IMR-90 (cell line): ENCODE measurements at regions not wholly inside any gene's neighbourhood (a gene's known extent, or its start where the extent isn't known, plus 50 kb on each side); places are given as distances from the start of the nearest gene placed in this dataset.

Experiments
- ATAC-seq: fragments of 200-7000 bp; cut with Tn5 transposase; 2 replicates; pipeline ENCODE4 v1.9.1; 2020; ENCODE audit warnings: low read depth, mild to moderate bottlenecking, moderate library complexity
- BruUV-seq: library from RNA; stranded (reverse); fragments of 400-500 nt; replicated peaks from 2 replicates; lab custom pipeline; 2021; lab: Mats Ljungman, UMichigan
- CTCF ChIA-PET: fragments of 300-600 bp; formaldehyde crosslinking; extraction: SDS; loops from one replicate; lab custom pipeline; 2021; ENCODE audit warnings: antibody characterized with exemption; lab: Yijun Ruan, JAX
- POLR2A ChIA-PET: fragments of 300-600 bp; sonication (Branson Sonifier 250); formaldehyde crosslinking; loops from one replicate; lab custom pipeline; 2022; ENCODE audit warnings: antibody characterized with exemption; ENCODE audit not compliant: unreplicated experiment; lab: Charles Lee
- DNase-seq: peaks from one replicate; pipeline ENCODE4 v3.0.0; 2013
- H2AFZ ChIP-seq: replicated peaks from 2 replicates; pipeline ENCODE3; 2013; ENCODE audit warnings: low read length, mild to moderate bottlenecking; ENCODE audit not compliant: poor library complexity
- H2AK5ac ChIP-seq: 2 replicates; pipeline ENCODE4 v1.6.1; 2013; ENCODE audit warnings: low read depth, low read length, inconsistent platforms
- H2AK9ac ChIP-seq: replicated peaks from 2 replicates; pipeline ENCODE3; 2013; ENCODE audit warnings: mild to moderate bottlenecking, low read depth, low read length, moderate library complexity; ENCODE audit not compliant: poor library complexity
- H2BK120ac ChIP-seq: 2 replicates; pipeline ENCODE4 v1.6.1; 2013; ENCODE audit warnings: low read depth, low read length, inconsistent platforms
- H2BK15ac ChIP-seq: 3 replicates; pipeline ENCODE4 v1.6.1; 2013; ENCODE audit warnings: low read depth, low read length, inconsistent platforms
- H2BK20ac ChIP-seq: 2 replicates; pipeline ENCODE4 v1.6.1; 2013; ENCODE audit warnings: low read depth, mild to moderate bottlenecking, inconsistent platforms, low read length, moderate library complexity
- H2BK5ac ChIP-seq: 2 replicates; pipeline ENCODE4 v1.6.1; 2013; ENCODE audit warnings: mild to moderate bottlenecking, low read depth, low read length, inconsistent platforms; ENCODE audit not compliant: poor library complexity, severe bottlenecking
- H3K14ac ChIP-seq: replicated peaks from 2 replicates; pipeline ENCODE4 v1.6.1; 2013; ENCODE audit warnings: low read depth, low read length, inconsistent platforms
- H3K18ac ChIP-seq: 2 replicates; pipeline ENCODE4 v1.6.1; 2013; ENCODE audit warnings: low read depth, low read length, control low read depth
- H3K23ac ChIP-seq: 2 replicates; pipeline ENCODE4 v1.6.1; 2013; ENCODE audit warnings: low read depth, low read length, inconsistent platforms
- H3K27ac ChIP-seq: 2 replicates; pipeline ENCODE4 v1.5.1; 2013; ENCODE audit warnings: mild to moderate bottlenecking, control low read depth, low read length; ENCODE audit not compliant: insufficient read depth
- H3K27me3 ChIP-seq: 2 replicates; pipeline ENCODE4 v1.6.1; 2013; ENCODE audit warnings: low read length; ENCODE audit not compliant: control insufficient read depth, insufficient read depth
- H3K36me3 ChIP-seq: 2 replicates; pipeline ENCODE4 v1.6.1; 2013; ENCODE audit warnings: low read length, mixed read lengths; ENCODE audit not compliant: control insufficient read depth, insufficient read depth
- H3K4ac ChIP-seq: 2 replicates; pipeline ENCODE4 v1.6.1; 2013; ENCODE audit warnings: low read depth, low read length, inconsistent platforms
- H3K4me1 ChIP-seq: 2 replicates; pipeline ENCODE4 v1.6.1; 2013; ENCODE audit warnings: low read length, mixed read lengths; ENCODE audit not compliant: control insufficient read depth, insufficient read depth
- H3K4me2 ChIP-seq: 2 replicates; pipeline ENCODE4 v1.6.1; 2013; ENCODE audit warnings: low read depth, mild to moderate bottlenecking, control low read depth, low read length, moderate library complexity
- H3K4me3 ChIP-seq: 2 replicates; pipeline ENCODE4 v1.5.1; 2013; ENCODE audit warnings: low read depth, mild to moderate bottlenecking, control low read depth, low read length, moderate library complexity; ENCODE audit not compliant: insufficient read depth
- H3K56ac ChIP-seq: 2 replicates; pipeline ENCODE4 v1.6.1; 2013; ENCODE audit warnings: low read length, inconsistent platforms; ENCODE audit not compliant: insufficient read depth; ENCODE audit errors: extremely low read depth
- H3K79me1 ChIP-seq, 2 experiments: 2 replicates each; pipeline ENCODE4 v1.6.1; 2013; ENCODE audit warnings: low read length in 2 of 2, inconsistent platforms in 1 of 2, low read depth in 1 of 2
- H3K9ac ChIP-seq: 2 replicates; pipeline ENCODE4 v1.6.1; 2013; ENCODE audit warnings: low read depth, low read length, control low read depth
- H3K9me1 ChIP-seq: 2 replicates; pipeline ENCODE4 v1.6.1; 2013; ENCODE audit warnings: low read length, inconsistent platforms; ENCODE audit not compliant: insufficient read depth
- H3K9me3 ChIP-seq: 2 replicates; pipeline ENCODE4 v1.6.1; 2013; ENCODE audit warnings: low read length; ENCODE audit not compliant: control insufficient read depth, insufficient read depth
- H4K20me1 ChIP-seq: 2 replicates; pipeline ENCODE4 v1.6.1; 2013; ENCODE audit warnings: low read length, inconsistent platforms; ENCODE audit not compliant: insufficient read depth
- H4K5ac ChIP-seq: 2 replicates; pipeline ENCODE4 v1.6.1; 2013; ENCODE audit warnings: mild to moderate bottlenecking, low read depth, low read length, control low read depth
- H4K8ac ChIP-seq, 2 experiments: 2 replicates each; pipeline ENCODE4 v1.6.1; 2013; ENCODE audit warnings: low read depth in 2 of 2, low read length in 2 of 2, control low read depth in 1 of 2, inconsistent platforms in 1 of 2
- H4K91ac ChIP-seq: 2 replicates; pipeline ENCODE4 v1.6.1; 2013; ENCODE audit warnings: low read depth, low read length, inconsistent platforms; ENCODE audit not compliant: insufficient read depth
- BHLHE40 ChIP-seq: fragments of 150-350 bp; IDR thresholded peaks from 2 replicates; pipeline ENCODE4 v1.6.1; 2016; ENCODE audit warnings: mild to moderate bottlenecking, low read depth, low read length
- CEBPB ChIP-seq: IDR thresholded peaks from 2 replicates; pipeline ENCODE4 v1.6.1; 2012; ENCODE audit warnings: low read depth, low read length, improper control_type of control experiment
- CHD1 ChIP-seq: IDR thresholded peaks from 2 replicates; pipeline ENCODE4 v1.6.1; 2012; ENCODE audit warnings: low read depth, low read length, improper control_type of control experiment
- CTCF ChIP-seq: conservative IDR thresholded peaks from 2 replicates; pipeline ENCODE4 v1.5.1; 2012; ENCODE audit warnings: mild to moderate bottlenecking, low read depth, low read length, improper control_type of control experiment
- ELK1 ChIP-seq: fragments of 150-350 bp; IDR thresholded peaks from 2 replicates; pipeline ENCODE4 v1.6.1; 2016; ENCODE audit warnings: low read depth, mild to moderate bottlenecking, low read length, moderate library complexity, borderline replicate concordance
- FOS ChIP-seq: fragments of 150-350 bp; IDR thresholded peaks from 2 replicates; pipeline ENCODE4 v1.6.1; 2016; ENCODE audit warnings: low read depth, low read length
- MAFK ChIP-seq: IDR thresholded peaks from 2 replicates; pipeline ENCODE4 v1.6.1; 2012; ENCODE audit warnings: low read depth, low read length, improper control_type of control experiment
- MAZ ChIP-seq: IDR thresholded peaks from 2 replicates; pipeline ENCODE4 v1.6.1; 2012; ENCODE audit warnings: low read depth, mild to moderate bottlenecking, low read length, improper control_type of control experiment, moderate library complexity, borderline replicate concordance
- MXI1 ChIP-seq: IDR thresholded peaks from 2 replicates; pipeline ENCODE4 v1.6.1; 2012; ENCODE audit warnings: low read depth, mild to moderate bottlenecking, low read length, moderate library complexity, borderline replicate concordance
- NFE2L2 ChIP-seq: fragments of 150-350 bp; IDR thresholded peaks from 2 replicates; pipeline ENCODE4 v1.6.1; 2016; ENCODE audit warnings: low read depth, mild to moderate bottlenecking, low read length
- POLR2A ChIP-seq: IDR thresholded peaks from 2 replicates; pipeline ENCODE4 v1.6.1; 2012; ENCODE audit warnings: mild to moderate bottlenecking, low read depth, low read length
- RAD21 ChIP-seq: IDR thresholded peaks from 2 replicates; pipeline ENCODE4 v1.6.1; 2012; ENCODE audit warnings: low read length, improper control_type of control experiment
- RCOR1 ChIP-seq: IDR thresholded peaks from 2 replicates; pipeline ENCODE4 v1.6.1; 2012; ENCODE audit warnings: mild to moderate bottlenecking, low read length, improper control_type of control experiment; ENCODE audit not compliant: insufficient replicate concordance
- RFX5 ChIP-seq: IDR thresholded peaks from 2 replicates; pipeline ENCODE4 v1.8.0; 2012; ENCODE audit warnings: low read depth, mild to moderate bottlenecking, low read length, moderate library complexity
- SMC3 ChIP-seq: fragments of 150-350 bp; IDR thresholded peaks from 2 replicates; pipeline ENCODE4 v1.6.1; 2016; ENCODE audit warnings: low read depth, mild to moderate bottlenecking, antibody characterized with exemption, low read length, moderate library complexity
- USF2 ChIP-seq: fragments of 150-350 bp; IDR thresholded peaks from 2 replicates; pipeline ENCODE4 v1.6.1; 2017; ENCODE audit warnings: mild to moderate bottlenecking, antibody characterized with exemption, low read length, low read depth
- WGBS, 2 experiments: methylation state at CpG; one replicate each; pipeline versions ENCODE4 v1.1.5 to v1.1.7; 2013; ENCODE audit warnings: missing lambda C conversion rate in 2 of 2; ENCODE audit not compliant: insufficient read length in 1 of 2; ENCODE audit errors: extremely low coverage in 2 of 2; 5-methylcytosine and 5-hydroxymethylcytosine counted together
- dilution Hi-C: fragments of 300-500 bp; cut with HindIII; formaldehyde crosslinking; loops from one replicate; pipeline ENCODE4 v1.14.3; 2018; ENCODE audit warnings: low sequenced_read_pairs; ENCODE audit not compliant: unreplicated experiment
- in situ Hi-C: fragments of 300-500 bp; cut with MboI; formaldehyde crosslinking; loops from 3 replicates; pipeline ENCODE4 v1.14.3; 2019; ENCODE audit warnings: low sequenced_read_pairs, inconsistent platforms, mixed read lengths
- intact Hi-C: fragments of 100-400 bp; cut with micrococcal nuclease; formaldehyde crosslinking; loops from 2 replicates; pipeline ENCODE4 v1.10.0; 2022

- dilution Hi-C loops: no loop called here
Observed at GRCh38 chr12:127823801-127824200, 443.2 kb upstream of the TMEM132C start.

More at GRCh38 chr12:127823801-127824200, 443.2 kb upstream of the TMEM132C start:
- H3K4ac ChIP-seq: no peak overlapping the region
- BruUV-seq: no TSS peak
- no CpG with 5 or more reads among the region's 4 CpGs for WGBS, 2 experiments
- H3K18ac ChIP-seq: no peak overlapping the region
- H2BK15ac ChIP-seq: no peak overlapping the region
- ATAC-seq: no peak
- no peak overlapping the region for H2BK20ac ChIP-seq
- no peak overlapping the region for H3K23ac ChIP-seq
- H3K4me1 ChIP-seq: no peaks in the 10 kb centered on the region
- no peaks in the 10 kb centered on the region for H3K36me3 ChIP-seq
- POLR2A ChIA-PET: no interaction called here
- intact Hi-C loops: no loop called here
- H2BK120ac ChIP-seq: no peak overlapping the region
- no peak overlapping the region for H4K5ac ChIP-seq
- in situ Hi-C loops: no loop called here
- no peak overlapping the region for H2AK5ac ChIP-seq
- H4K91ac ChIP-seq: no peak overlapping the region
- H3K9me3 ChIP-seq: peaks cover 41% of the 10 kb centered on the region
- no peaks in the 10 kb centered on the region for H3K9me1 ChIP-seq
- H3K27ac ChIP-seq: no peak overlapping the region
- H3K27me3 ChIP-seq: no peaks in the 10 kb centered on the region
- no peak overlapping the region for H2AFZ ChIP-seq
- CTCF ChIA-PET: no interaction called here
- H3K9ac ChIP-seq: no peak overlapping the region
- TF ChIP-seq SMC3: no peak
- no peak for TF ChIP-seq USF2
- no peak for TF ChIP-seq MXI1
- no peak for TF ChIP-seq CEBPB
- TF ChIP-seq CHD1: no peak
- TF ChIP-seq NFE2L2: no peak
- no peak for TF ChIP-seq RAD21
- no peak for TF ChIP-seq RCOR1
- no peak for TF ChIP-seq ELK1
- TF ChIP-seq FOS: no peak
- TF ChIP-seq MAFK: no peak
- TF ChIP-seq POLR2A: no peak
- TF ChIP-seq RFX5: no peak
- TF ChIP-seq CTCF: no peak
- no peak for TF ChIP-seq BHLHE40
- TF ChIP-seq MAZ: no peak
- no peak overlapping the region for H3K4me2 ChIP-seq
- H3K14ac ChIP-seq: no peak overlapping the region
- H4K8ac ChIP-seq: no peak overlapping the region
- no peak overlapping the region for H2AK9ac ChIP-seq
- H3K79me1 ChIP-seq: no peaks in the 10 kb centered on the region
- H4K20me1 ChIP-seq: no peaks in the 10 kb centered on the region
- DNase-seq: no peak
- no peak overlapping the region for H2BK5ac ChIP-seq
- no peak overlapping the region for H3K56ac ChIP-seq
- no peak overlapping the region for H3K4me3 ChIP-seq
